ENCODE measurements at regions not wholly inside any gene's neighbourhood (a gene's known extent, or its start where the extent isn't known, plus 50 kb on each side); places are given as distances from the start of the nearest gene placed in this dataset.

DNA sequence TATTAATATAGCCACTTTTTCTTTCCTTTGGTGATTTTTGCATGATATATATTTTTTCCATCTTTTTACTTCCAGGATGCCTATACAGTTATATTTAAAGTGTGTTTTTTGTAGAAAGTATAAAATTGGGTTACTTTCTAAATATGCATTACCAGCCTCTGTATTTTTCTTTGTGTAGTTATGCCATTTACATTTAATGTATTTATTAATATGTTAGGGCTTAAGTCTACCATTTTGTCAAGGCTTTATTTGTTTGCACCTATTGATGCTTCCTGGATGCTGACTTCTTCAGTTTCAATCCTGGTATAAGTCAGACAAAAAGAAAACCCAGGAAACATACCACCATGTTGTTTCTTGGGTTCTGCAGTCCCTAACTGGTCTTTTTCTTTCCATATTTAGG, 911.1 kb upstream of the GOT2 start:
- TF ChIP-seq, protein P1, sequence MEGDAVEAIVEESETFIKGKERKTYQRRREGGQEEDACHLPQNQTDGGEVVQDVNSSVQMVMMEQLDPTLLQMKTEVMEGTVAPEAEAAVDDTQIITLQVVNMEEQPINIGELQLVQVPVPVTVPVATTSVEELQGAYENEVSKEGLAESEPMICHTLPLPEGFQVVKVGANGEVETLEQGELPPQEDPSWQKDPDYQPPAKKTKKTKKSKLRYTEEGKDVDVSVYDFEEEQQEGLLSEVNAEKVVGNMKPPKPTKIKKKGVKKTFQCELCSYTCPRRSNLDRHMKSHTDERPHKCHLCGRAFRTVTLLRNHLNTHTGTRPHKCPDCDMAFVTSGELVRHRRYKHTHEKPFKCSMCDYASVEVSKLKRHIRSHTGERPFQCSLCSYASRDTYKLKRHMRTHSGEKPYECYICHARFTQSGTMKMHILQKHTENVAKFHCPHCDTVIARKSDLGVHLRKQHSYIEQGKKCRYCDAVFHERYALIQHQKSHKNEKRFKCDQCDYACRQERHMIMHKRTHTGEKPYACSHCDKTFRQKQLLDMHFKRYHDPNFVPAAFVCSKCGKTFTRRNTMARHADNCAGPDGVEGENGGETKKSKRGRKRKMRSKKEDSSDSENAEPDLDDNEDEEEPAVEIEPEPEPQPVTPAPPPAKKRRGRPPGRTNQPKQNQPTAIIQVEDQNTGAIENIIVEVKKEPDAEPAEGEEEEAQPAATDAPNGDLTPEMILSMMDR (IDR thresholded peaks at IDR 0.05) = no peak
- TF ChIP-seq RAD21 (conservative IDR thresholded peaks at IDR 0.05 in 1 of 2, IDR thresholded peaks at IDR 0.05 in 1 of 2) = no peak
- TF ChIP-seq, protein P2, sequence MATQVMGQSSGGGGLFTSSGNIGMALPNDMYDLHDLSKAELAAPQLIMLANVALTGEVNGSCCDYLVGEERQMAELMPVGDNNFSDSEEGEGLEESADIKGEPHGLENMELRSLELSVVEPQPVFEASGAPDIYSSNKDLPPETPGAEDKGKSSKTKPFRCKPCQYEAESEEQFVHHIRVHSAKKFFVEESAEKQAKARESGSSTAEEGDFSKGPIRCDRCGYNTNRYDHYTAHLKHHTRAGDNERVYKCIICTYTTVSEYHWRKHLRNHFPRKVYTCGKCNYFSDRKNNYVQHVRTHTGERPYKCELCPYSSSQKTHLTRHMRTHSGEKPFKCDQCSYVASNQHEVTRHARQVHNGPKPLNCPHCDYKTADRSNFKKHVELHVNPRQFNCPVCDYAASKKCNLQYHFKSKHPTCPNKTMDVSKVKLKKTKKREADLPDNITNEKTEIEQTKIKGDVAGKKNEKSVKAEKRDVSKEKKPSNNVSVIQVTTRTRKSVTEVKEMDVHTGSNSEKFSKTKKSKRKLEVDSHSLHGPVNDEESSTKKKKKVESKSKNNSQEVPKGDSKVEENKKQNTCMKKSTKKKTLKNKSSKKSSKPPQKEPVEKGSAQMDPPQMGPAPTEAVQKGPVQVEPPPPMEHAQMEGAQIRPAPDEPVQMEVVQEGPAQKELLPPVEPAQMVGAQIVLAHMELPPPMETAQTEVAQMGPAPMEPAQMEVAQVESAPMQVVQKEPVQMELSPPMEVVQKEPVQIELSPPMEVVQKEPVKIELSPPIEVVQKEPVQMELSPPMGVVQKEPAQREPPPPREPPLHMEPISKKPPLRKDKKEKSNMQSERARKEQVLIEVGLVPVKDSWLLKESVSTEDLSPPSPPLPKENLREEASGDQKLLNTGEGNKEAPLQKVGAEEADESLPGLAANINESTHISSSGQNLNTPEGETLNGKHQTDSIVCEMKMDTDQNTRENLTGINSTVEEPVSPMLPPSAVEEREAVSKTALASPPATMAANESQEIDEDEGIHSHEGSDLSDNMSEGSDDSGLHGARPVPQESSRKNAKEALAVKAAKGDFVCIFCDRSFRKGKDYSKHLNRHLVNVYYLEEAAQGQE (IDR thresholded peaks at IDR 0.05) = no peak
- TF ChIP-seq ZFP36 (IDR thresholded peaks at IDR 0.05; ENCODE audit: borderline replicate concordance, partially characterized antibody) = no peak
- no peak for TF ChIP-seq NPAS2 (CRISPR knock-in tag; IDR thresholded peaks at IDR 0.05; ENCODE audit: borderline replicate concordance)
- TF ChIP-seq POLR2A (IDR thresholded peaks at IDR 0.05; ENCODE audit: low read length) = no peak
- TF ChIP-seq RCOR1 (IDR thresholded peaks at IDR 0.05; ENCODE audit: low read depth, low read length) = no peak
- TF ChIP-seq ZNF302 (CRISPR knock-in tag; IDR thresholded peaks at IDR 0.05) = no peak
- TF ChIP-seq, protein P3, sequence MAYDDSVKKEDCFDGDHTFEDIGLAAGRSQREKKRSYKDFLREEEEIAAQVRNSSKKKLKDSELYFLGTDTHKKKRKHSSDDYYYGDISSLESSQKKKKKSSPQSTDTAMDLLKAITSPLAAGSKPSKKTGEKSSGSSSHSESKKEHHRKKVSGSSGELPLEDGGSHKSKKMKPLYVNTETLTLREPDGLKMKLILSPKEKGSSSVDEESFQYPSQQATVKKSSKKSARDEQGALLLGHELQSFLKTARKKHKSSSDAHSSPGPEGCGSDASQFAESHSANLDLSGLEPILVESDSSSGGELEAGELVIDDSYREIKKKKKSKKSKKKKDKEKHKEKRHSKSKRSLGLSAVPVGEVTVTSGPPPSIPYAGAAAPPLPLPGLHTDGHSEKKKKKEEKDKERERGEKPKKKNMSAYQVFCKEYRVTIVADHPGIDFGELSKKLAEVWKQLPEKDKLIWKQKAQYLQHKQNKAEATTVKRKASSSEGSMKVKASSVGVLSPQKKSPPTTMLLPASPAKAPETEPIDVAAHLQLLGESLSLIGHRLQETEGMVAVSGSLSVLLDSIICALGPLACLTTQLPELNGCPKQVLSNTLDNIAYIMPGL (CRISPR knock-in tag; IDR thresholded peaks at IDR 0.05; ENCODE audit: borderline replicate concordance) = no peak
- no peak for TF ChIP-seq RNF2 (IDR thresholded peaks at IDR 0.05; ENCODE audit: borderline replicate concordance, low read depth)
- TF ChIP-seq ZSCAN20 (CRISPR knock-in tag; IDR thresholded peaks at IDR 0.05) = no peak
- TF ChIP-seq JUNB (IDR thresholded peaks at IDR 0.05) = no peak
